Ascending aorta (tissue), 2 donors: ENCODE measurements at regions not wholly inside any gene's neighbourhood (a gene's known extent, or its start where the extent isn't known, plus 50 kb on each side); places are given as distances from the start of the nearest gene placed in this dataset.
A peak's percentile ranks its signal among the peaks of the same experiment; 100 is the strongest.

ENCODE experiments used
- DNase-seq, 2 donors: peaks; one replicate each; pipeline ENCODE4 v3.0.0-alpha.2; 2019; ENCODE audit warnings: low spot score in 2 of 2
- H3K27ac ChIP-seq, 2 donors: fragments of 200-600 bp; sonication (generic); one replicate each; pipeline ENCODE4 v1.5.1; 2016 to 2017; ENCODE audit warnings: mild to moderate bottlenecking in 1 of 2
- H3K27me3 ChIP-seq: fragments of 200-600 bp; sonication (generic); one replicate; pipeline ENCODE4 v1.5.1; 2017
- H3K36me3 ChIP-seq, 2 donors: fragments of 200-600 bp; sonication (generic); one replicate each; pipeline ENCODE4 v1.5.1; 2016
- H3K4me1 ChIP-seq, 2 donors: fragments of 200-600 bp; sonication (generic); one replicate each; pipeline ENCODE4 v1.5.1; 2016 to 2017; ENCODE audit warnings: mild to moderate bottlenecking in 1 of 2
- H3K4me3 ChIP-seq, 2 donors: fragments of 200-600 bp; sonication (generic); one replicate each; pipeline ENCODE4 v1.5.1; 2016 to 2017; ENCODE audit warnings: mild to moderate bottlenecking in 1 of 2
- H3K9me3 ChIP-seq, 2 donors: fragments of 200-600 bp; sonication (generic); one replicate each; pipeline ENCODE4 v1.5.1; 2016
- intact Hi-C: fragments of 100-400 bp; cut with DNase I; formaldehyde crosslinking; loops from one replicate; pipeline ENCODE4 v1.15.1; 2023
- TF ChIP-seq, protein P1 (sequence below), 3 experiments: fragments of 200-600 bp in 2 of 3; fragments of 450-650 bp in 1 of 3; sonication (generic) in 2 of 3; IDR thresholded peaks; one replicate each; pipeline ENCODE4 v1.5.1; 2016 to 2019; ENCODE audit warnings: antibody characterized with exemption in 3 of 3, mild to moderate bottlenecking in 1 of 3, moderate library complexity in 1 of 3

DNA sequence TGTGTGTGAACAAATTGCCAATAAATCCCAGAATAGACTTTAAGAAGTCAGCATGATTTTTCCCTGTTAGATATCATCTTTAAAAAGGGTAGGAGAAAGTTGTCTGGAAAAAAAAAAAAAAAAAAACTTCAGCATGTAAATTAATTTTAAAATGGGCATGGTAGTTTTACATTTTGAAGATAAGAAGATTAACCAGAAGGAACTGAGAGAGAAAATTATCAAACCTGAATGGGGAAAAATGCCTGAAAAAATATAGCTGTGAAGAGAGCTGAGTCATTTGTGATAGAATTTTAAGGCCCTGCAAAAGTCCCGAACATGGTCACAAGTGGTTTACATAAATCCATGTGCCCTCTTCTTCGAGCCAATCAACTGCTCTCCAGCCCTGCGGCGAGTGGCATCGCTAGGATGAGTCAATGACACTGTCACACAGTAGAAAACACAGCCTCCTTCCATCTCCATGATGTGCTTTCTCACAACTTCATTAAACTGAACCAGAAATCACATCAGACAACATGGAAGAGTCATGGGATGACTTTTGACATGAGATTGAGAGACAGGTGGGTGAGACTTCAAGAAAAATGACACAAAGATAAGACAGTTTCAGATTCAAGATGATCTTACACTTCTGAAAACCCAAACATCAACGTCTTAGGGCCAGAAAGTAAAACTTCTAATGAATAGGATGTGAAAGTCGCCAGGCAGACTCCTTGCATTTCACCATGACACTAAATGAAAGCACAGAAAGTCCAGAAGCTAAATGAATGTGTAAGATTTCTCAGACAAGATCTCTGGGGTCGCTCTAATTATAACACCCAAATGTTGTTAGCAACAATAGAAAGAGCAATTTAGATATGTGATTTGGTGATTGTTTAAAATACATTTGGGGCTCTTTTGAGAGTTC is 273.0 kb upstream of the ID2 start:
- Histone ChIP-seq H3K4me3 (no peak overlapping the region), H3K4me1 (peaks cover 0 to 3% of the 10 kb centered on the region in 2 donors), H3K27ac (no peak overlapping the region), H3K27me3 (no peaks in the 10 kb centered on the region), H3K9me3 (no peaks in the 10 kb centered on the region), H3K36me3 (no peaks in the 10 kb centered on the region)
- intact Hi-C loops, result no loop called here
- TF ChIP-seq, protein P1, sequence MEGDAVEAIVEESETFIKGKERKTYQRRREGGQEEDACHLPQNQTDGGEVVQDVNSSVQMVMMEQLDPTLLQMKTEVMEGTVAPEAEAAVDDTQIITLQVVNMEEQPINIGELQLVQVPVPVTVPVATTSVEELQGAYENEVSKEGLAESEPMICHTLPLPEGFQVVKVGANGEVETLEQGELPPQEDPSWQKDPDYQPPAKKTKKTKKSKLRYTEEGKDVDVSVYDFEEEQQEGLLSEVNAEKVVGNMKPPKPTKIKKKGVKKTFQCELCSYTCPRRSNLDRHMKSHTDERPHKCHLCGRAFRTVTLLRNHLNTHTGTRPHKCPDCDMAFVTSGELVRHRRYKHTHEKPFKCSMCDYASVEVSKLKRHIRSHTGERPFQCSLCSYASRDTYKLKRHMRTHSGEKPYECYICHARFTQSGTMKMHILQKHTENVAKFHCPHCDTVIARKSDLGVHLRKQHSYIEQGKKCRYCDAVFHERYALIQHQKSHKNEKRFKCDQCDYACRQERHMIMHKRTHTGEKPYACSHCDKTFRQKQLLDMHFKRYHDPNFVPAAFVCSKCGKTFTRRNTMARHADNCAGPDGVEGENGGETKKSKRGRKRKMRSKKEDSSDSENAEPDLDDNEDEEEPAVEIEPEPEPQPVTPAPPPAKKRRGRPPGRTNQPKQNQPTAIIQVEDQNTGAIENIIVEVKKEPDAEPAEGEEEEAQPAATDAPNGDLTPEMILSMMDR (IDR thresholded peaks at IDR 0.05), result no peak
- peak in 1 of 2 donors; percentile 25 for DNase-seq

DNA sequence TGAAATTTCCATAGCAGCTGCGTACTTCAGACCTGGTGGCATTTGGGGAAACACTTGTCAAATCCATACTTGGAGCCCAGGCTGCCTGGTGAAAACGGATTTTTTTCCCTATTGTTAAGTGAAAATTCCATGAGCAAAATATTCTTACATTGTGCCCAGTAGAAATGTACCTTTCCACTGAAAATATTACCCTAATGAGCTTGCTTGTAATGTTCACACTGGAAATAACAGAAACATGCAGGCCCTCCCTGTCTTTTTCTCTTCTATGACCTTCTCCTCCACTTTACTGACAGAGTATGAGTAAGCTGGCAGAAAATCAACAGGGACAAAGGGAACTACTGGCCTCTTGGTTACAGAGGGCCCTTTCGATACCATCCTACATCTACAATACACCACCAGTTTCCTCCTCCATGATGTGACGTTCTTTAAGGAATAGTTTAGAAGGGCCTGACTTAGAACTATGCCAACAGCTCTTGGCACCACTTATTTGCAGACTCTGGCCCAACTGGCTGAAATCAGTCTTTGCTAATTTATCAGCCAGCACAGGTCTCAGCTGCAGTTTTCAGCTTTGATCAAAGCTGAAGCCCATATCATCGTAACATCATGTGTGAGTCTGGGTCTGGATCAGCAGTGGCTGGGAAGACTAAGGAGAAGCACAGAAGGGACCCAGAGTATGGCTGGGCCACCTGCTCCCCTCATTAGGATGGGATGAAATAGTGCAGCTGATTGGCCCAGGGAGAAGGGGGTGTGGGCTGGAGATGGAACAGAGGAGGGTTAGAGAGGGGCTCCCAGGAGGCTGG is 272.2 kb upstream of the ID2 start:
- Histone ChIP-seq H3K36me3 (no peaks in the 10 kb centered on the region), H3K27ac (no peak overlapping the region), H3K4me3 (no peak overlapping the region), H3K27me3 (no peaks in the 10 kb centered on the region), H3K4me1 (peaks cover 0 to 3% of the 10 kb centered on the region in 2 donors), H3K9me3 (no peaks in the 10 kb centered on the region)
- TF ChIP-seq, protein P1 (IDR thresholded peaks at IDR 0.05), result no peak
- intact Hi-C loops, result no loop called here
- peak in 1 of 2 donors; percentile 16 for DNase-seq

DNA sequence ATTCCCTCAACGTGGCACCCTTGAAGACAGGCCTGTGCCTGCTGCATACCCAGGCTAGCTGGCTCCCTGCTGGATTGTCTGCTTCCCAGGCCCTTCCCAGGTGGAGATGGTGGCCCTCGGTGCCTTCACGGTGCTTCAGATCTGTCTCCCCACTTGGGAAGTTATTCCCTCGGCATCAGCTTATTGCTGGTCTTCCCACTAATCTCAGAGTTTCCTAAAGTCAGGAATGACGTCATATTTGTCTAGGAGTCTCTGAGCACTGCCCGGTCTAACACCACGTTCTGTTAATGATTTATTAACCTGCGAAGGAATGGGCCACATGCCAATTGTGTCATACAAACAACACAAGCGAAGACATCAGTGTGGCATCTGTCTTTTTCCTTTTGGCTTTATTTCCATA is 269.8 kb upstream of the ID2 start:
- TF ChIP-seq, protein P1 (IDR thresholded peaks at IDR 0.05), result no peak
- no peak for DNase-seq
- Histone ChIP-seq H3K4me3 (no peak overlapping the region), H3K4me1 (peaks cover 0 to 3% of the 10 kb centered on the region in 2 donors), H3K36me3 (no peaks in the 10 kb centered on the region), H3K27me3 (no peaks in the 10 kb centered on the region), H3K27ac (peak overlapping the region in 1 of 2 donors; percentile 45), H3K9me3 (no peaks in the 10 kb centered on the region)
- intact Hi-C loops, result no loop called here

DNA sequence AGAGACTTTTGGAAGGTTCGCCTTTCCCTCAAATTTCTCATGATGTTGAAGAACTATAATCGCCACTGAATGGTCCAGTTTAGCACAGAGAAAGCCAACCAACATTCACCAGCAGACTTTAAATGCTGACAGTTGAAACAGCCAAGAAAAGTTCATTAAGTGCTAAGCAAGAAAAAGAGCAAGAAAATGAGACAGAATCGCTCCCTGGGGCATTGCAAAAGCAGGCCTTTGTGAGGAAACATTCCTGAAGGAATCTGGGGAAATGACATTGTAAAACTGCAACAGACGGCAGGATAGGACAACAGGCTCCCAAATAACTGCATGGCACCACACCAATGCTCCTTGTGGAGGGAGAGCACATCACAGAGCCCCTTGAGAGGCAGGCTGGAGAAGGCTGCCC is 269.3 kb upstream of the ID2 start:
- DNase-seq, result peak in 1 of 2 donors; percentile 74
- Histone ChIP-seq H3K27me3 (no peaks in the 10 kb centered on the region), H3K4me1 (peaks cover 0 to 3% of the 10 kb centered on the region in 2 donors), H3K4me3 (no peak overlapping the region), H3K9me3 (no peaks in the 10 kb centered on the region), H3K27ac (peak overlapping the region in 1 of 2 donors; percentile 45), H3K36me3 (no peaks in the 10 kb centered on the region)
- intact Hi-C loops, result no loop called here
- TF ChIP-seq, protein P1 (IDR thresholded peaks at IDR 0.05), result no peak

DNA sequence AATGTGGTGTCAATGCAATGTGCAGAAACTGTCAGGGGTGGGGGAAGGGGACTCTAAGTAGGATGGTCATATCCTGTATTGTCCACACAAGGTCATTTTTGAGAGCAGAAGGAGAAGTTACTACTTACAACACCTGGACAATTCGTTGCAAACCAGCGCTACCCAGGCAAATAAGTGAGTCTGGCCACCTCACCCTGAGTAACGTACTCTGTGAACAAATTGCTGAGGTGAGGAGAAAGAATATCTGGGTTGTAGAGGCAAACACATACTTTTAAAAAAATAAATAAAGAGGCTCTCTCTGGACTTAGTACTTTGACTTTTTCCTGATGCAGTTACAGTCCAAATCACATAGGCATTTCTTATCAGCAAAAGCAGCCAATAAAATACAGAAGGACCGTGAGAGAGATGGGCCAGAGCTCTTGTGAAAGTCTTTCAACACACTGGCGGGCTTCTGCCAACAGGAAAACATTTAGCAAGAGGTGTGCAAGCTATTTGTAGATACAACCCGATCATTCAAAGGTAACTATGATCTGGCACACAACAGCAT is 268.2 kb upstream of the ID2 start:
- H3K4me3 ChIP-seq, result no peak overlapping the region
- intact Hi-C loops, result no loop called here
- TF ChIP-seq, protein P1 (IDR thresholded peaks at IDR 0.05), result no peak
- DNase-seq, result no peak
- H3K27ac ChIP-seq, result no peak overlapping the region
- no peaks in the 10 kb centered on the region for H3K9me3 ChIP-seq
- H3K27me3 ChIP-seq, result no peaks in the 10 kb centered on the region
- H3K36me3 ChIP-seq, result no peaks in the 10 kb centered on the region
- peaks cover 0 to 3% of the 10 kb centered on the region in 2 donors for H3K4me1 ChIP-seq
